HG03520 (cell line): ENCODE measurements at regions not wholly inside any gene's neighbourhood (a gene's known extent, or its start where the extent isn't known, plus 50 kb on each side); places are given as distances from the start of the nearest gene placed in this dataset.

ENCODE experiments used
- ATAC-seq: cut with Tn5 transposase; IDR thresholded peaks from one replicate; pipeline ENCODE4 v1.9.1; 2021; ENCODE audit warnings: mild to moderate bottlenecking, moderate library complexity; ENCODE audit not compliant: unreplicated experiment

- no peak for ATAC-seq
Measured at GRCh38 chr20:22438346-22438745, 146.0 kb downstream of the FOXA2 start.

- ATAC-seq, result no peak
Measured at GRCh38 chr20:22437354-22437753, 147.0 kb downstream of the FOXA2 start.

- ATAC-seq, result no peak
Measured at GRCh38 chr20:22431419-22431818, 153.0 kb downstream of the FOXA2 start.

GRCh38 chr20:22430746-22431168 lies 153.6 kb downstream of the FOXA2 start:
- ATAC-seq, result no peak

- ATAC-seq, result no peak
Measured at GRCh38 chr20:22430154-22430745, 154.1 kb downstream of the FOXA2 start.

- no peak for ATAC-seq
Measured at GRCh38 chr20:22429175-22430153, 154.9 kb downstream of the FOXA2 start.

- no peak for ATAC-seq
Measured at GRCh38 chr20:22428051-22428450, 156.3 kb downstream of the FOXA2 start.

GRCh38 chr20:22426772-22427171 lies 157.6 kb downstream of the FOXA2 start:
- ATAC-seq, result no peak

- no peak for ATAC-seq
Measured at GRCh38 chr20:22425344-22426295, 158.8 kb downstream of the FOXA2 start.

GRCh38 chr20:22423190-22423832 lies 161.1 kb downstream of the FOXA2 start:
- ATAC-seq, result no peak

GRCh38 chr20:22420116-22420598 lies 164.2 kb downstream of the FOXA2 start:
- ATAC-seq, result no peak

GRCh38 chr20:22418738-22419137 lies 165.6 kb downstream of the FOXA2 start:
- no peak for ATAC-seq

GRCh38 chr20:22414305-22414742 lies 170.0 kb downstream of the FOXA2 start:
- ATAC-seq, result no peak

- no peak for ATAC-seq
Measured at GRCh38 chr20:22412977-22413868, 171.1 kb downstream of the FOXA2 start.

GRCh38 chr20:22411627-22412450 lies 172.5 kb downstream of the FOXA2 start:
- ATAC-seq, result no peak

- ATAC-seq, result no peak
Measured at GRCh38 chr20:22411286-22411626, 173.1 kb downstream of the FOXA2 start.

GRCh38 chr20:22410556-22411130 lies 173.7 kb downstream of the FOXA2 start:
- no peak for ATAC-seq
